H1 (cell line): ENCODE measurements at regions not wholly inside any gene's neighbourhood (a gene's known extent, or its start where the extent isn't known, plus 50 kb on each side); places are given as distances from the start of the nearest gene placed in this dataset.

ENCODE experiments used
- BACH1 ChIP-seq: IDR thresholded peaks from 2 replicates; pipeline ENCODE4 v1.6.1; 2012; ENCODE audit warnings: low read length, improper control_type of control experiment
- CTBP2 ChIP-seq: IDR thresholded peaks from 2 replicates; pipeline ENCODE4 v1.7.0; 2011; ENCODE audit warnings: borderline replicate concordance, mild to moderate bottlenecking, moderate library complexity, mixed read lengths, low read length; ENCODE audit not compliant: insufficient read depth, insufficient read length
- EP300 ChIP-seq, 2 experiments: IDR thresholded peaks; 1 replicate in 1 of 2; 2 replicates in 1 of 2; pipeline ENCODE4 v1.6.1; 2011 to 2012; ENCODE audit warnings: low read depth in 2 of 2, low read length in 2 of 2, mild to moderate bottlenecking in 2 of 2, borderline replicate concordance in 1 of 2, inconsistent platforms in 1 of 2, moderate library complexity in 1 of 2
- MAFK ChIP-seq: IDR thresholded peaks from 2 replicates; pipeline ENCODE4 v1.6.1; 2012; ENCODE audit warnings: low read depth, mild to moderate bottlenecking, improper control_type of control experiment, low read length
- NANOG ChIP-seq: IDR thresholded peaks from 2 replicates; pipeline ENCODE4 v1.6.1; 2011; ENCODE audit warnings: low read length, low read depth, mild to moderate bottlenecking, inconsistent platforms; ENCODE audit not compliant: insufficient read depth, poor library complexity, severe bottlenecking
- RAD21 ChIP-seq, 2 experiments: IDR thresholded peaks in 1 of 2; conservative IDR thresholded peaks in 1 of 2; 2 replicates each; pipeline ENCODE4 v1.6.1; 2011; ENCODE audit warnings: low read depth in 2 of 2, low read length in 2 of 2, improper control_type of control experiment in 1 of 2, inconsistent platforms in 1 of 2, mild to moderate bottlenecking in 1 of 2, moderate library complexity in 1 of 2
- SAP30 ChIP-seq: fragments of 300-600 bp; sonication (generic); IDR thresholded peaks from 2 replicates; pipeline ENCODE4 v1.7.1; 2012; ENCODE audit warnings: low read length, moderate library complexity, mild to moderate bottlenecking, inconsistent platforms; ENCODE audit not compliant: insufficient read depth, insufficient replicate concordance
- TF ChIP-seq, protein P1 (sequence below): IDR thresholded peaks from 2 replicates; pipeline ENCODE4 v1.6.1; 2011; ENCODE audit warnings: low read depth, mild to moderate bottlenecking, low read length; ENCODE audit not compliant: insufficient read depth

GRCh38 chr13:34617473-34618083, 324.5 kb upstream of the NBEA start (continued):
- TF ChIP-seq EP300 (IDR thresholded peaks at IDR 0.05; ENCODE audit: borderline replicate concordance in 1 of 2, low read depth in 2 of 2, low read length in 2 of 2) = no peak
- TF ChIP-seq RAD21 (IDR thresholded peaks at IDR 0.05 in 1 of 2, conservative IDR thresholded peaks at IDR 0.05 in 1 of 2; ENCODE audit: low read depth in 2 of 2, low read length in 2 of 2) = no peak
- no peak for TF ChIP-seq CTBP2
- no peak for TF ChIP-seq MAFK
- no peak for TF ChIP-seq SAP30
- TF ChIP-seq NANOG = no peak
- TF ChIP-seq BACH1 = no peak
- TF ChIP-seq, protein P1, sequence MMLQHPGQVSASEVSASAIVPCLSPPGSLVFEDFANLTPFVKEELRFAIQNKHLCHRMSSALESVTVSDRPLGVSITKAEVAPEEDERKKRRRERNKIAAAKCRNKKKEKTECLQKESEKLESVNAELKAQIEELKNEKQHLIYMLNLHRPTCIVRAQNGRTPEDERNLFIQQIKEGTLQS = no peak
